Loucy (cell line): ENCODE measurements at regions not wholly inside any gene's neighbourhood (a gene's known extent, or its start where the extent isn't known, plus 50 kb on each side); places are given as distances from the start of the nearest gene placed in this dataset.

Experiments
- H2AFZ ChIP-seq: fragments of 200-600 bp; sonication (generic); 2 replicates; pipeline ENCODE4 v1.6.0; 2016; ENCODE audit warnings: antibody characterized with exemption, mild to moderate bottlenecking, low read length, moderate library complexity
- H3F3A ChIP-seq: fragments of 200-600 bp; 2 replicates; pipeline ENCODE4 v1.6.0; 2016; ENCODE audit warnings: antibody characterized with exemption, low read depth, mild to moderate bottlenecking
- H3K27me3 ChIP-seq: fragments of 200-600 bp; sonication (generic); 2 replicates; pipeline ENCODE4 v1.6.1; 2014; ENCODE audit warnings: low read length, mild to moderate bottlenecking; ENCODE audit not compliant: insufficient read depth, poor library complexity, severe bottlenecking
- H3K36me3 ChIP-seq: fragments of 200-600 bp; sonication (generic); 2 replicates; pipeline ENCODE4 v1.6.1; 2016; ENCODE audit warnings: low read length; ENCODE audit not compliant: insufficient read depth
- H3K4me1 ChIP-seq: fragments of 200-600 bp; sonication (generic); 2 replicates; pipeline ENCODE4 v1.5.1; 2014; ENCODE audit warnings: low read length, mild to moderate bottlenecking; ENCODE audit not compliant: insufficient read depth, poor library complexity, severe bottlenecking
- H3K4me2 ChIP-seq: fragments of 200-600 bp; sonication (generic); 2 replicates; pipeline ENCODE4 v1.6.0; 2014; ENCODE audit warnings: antibody characterized with exemption, low read length, low read depth, mild to moderate bottlenecking; ENCODE audit not compliant: poor library complexity, severe bottlenecking
- H3K4me3 ChIP-seq: fragments of 200-600 bp; sonication (generic); 2 replicates; pipeline ENCODE4 v1.5.1; 2014; ENCODE audit warnings: low read length, mild to moderate bottlenecking, mixed read lengths; ENCODE audit not compliant: poor library complexity, severe bottlenecking
- H3K79me2 ChIP-seq: fragments of 200-600 bp; sonication (generic); 2 replicates; pipeline ENCODE4 v1.6.1; 2014; ENCODE audit warnings: low read length; ENCODE audit not compliant: insufficient read depth
- H3K9ac ChIP-seq: fragments of 200-600 bp; sonication (generic); 2 replicates; pipeline ENCODE4 v1.6.0; 2014; ENCODE audit warnings: mild to moderate bottlenecking, low read depth, low read length, moderate library complexity; ENCODE audit not compliant: poor library complexity, severe bottlenecking
- H3K9me2 ChIP-seq: fragments of 200-600 bp; sonication (generic); replicated peaks from 2 replicates; pipeline ENCODE4 v1.6.1; 2016; ENCODE audit warnings: low read depth, low read length, mixed read lengths
- H3K9me3 ChIP-seq: fragments of 200-600 bp; sonication (generic); 2 replicates; pipeline ENCODE4 v1.6.1; 2014; ENCODE audit warnings: mild to moderate bottlenecking, antibody characterized with exemption, low read length, low read depth; ENCODE audit not compliant: insufficient read depth
- H4K20me1 ChIP-seq: fragments of 200-600 bp; sonication (generic); 2 replicates; pipeline ENCODE4 v1.6.0; 2014; ENCODE audit warnings: antibody characterized with exemption, low read length, mild to moderate bottlenecking; ENCODE audit not compliant: insufficient read depth, poor library complexity, severe bottlenecking
- CTCF ChIP-seq: fragments of 200-600 bp; sonication (generic); conservative IDR thresholded peaks from 2 replicates; pipeline ENCODE4 v1.5.1; 2014; ENCODE audit warnings: mild to moderate bottlenecking, antibody characterized with exemption, low read length
- EZH2phosphoT487 ChIP-seq: fragments of 200-600 bp; IDR thresholded peaks from 2 replicates; pipeline ENCODE4 v1.6.1; 2018; ENCODE audit warnings: antibody characterized with exemption, mild to moderate bottlenecking, moderate library complexity, borderline replicate concordance

GRCh38 chr16:86702824-86703588 lies 124.7 kb downstream of the FOXL1 start:
- H2AFZ ChIP-seq: no peak overlapping the region
- H4K20me1 ChIP-seq: no peaks in the 10 kb centered on the region
- no peak for TF ChIP-seq CTCF
- no peak for TF ChIP-seq EZH2phosphoT487
- no peaks in the 10 kb centered on the region for H3K36me3 ChIP-seq
- H3F3A ChIP-seq: no peaks in the 10 kb centered on the region
- H3K9me3 ChIP-seq: no peaks in the 10 kb centered on the region
- no peak overlapping the region for H3K4me3 ChIP-seq
- no peaks in the 10 kb centered on the region for H3K27me3 ChIP-seq
- no peak overlapping the region for H3K9ac ChIP-seq
- no peaks in the 10 kb centered on the region for H3K4me1 ChIP-seq
- H3K9me2 ChIP-seq: no peaks in the 10 kb centered on the region
- no peaks in the 10 kb centered on the region for H3K79me2 ChIP-seq
- H3K4me2 ChIP-seq: no peak overlapping the region

GRCh38 chr16:86704516-86704915 lies 126.2 kb downstream of the FOXL1 start:
- Histone ChIP-seq H3K4me1 (no peaks in the 10 kb centered on the region), H3K9ac (no peak overlapping the region), H3K9me3 (no peaks in the 10 kb centered on the region), H3F3A (no peaks in the 10 kb centered on the region), H3K27me3 (no peaks in the 10 kb centered on the region), H3K36me3 (no peaks in the 10 kb centered on the region), H3K4me2 (no peak overlapping the region), H2AFZ (no peak overlapping the region), H4K20me1 (no peaks in the 10 kb centered on the region), H3K79me2 (no peaks in the 10 kb centered on the region), H3K9me2 (no peaks in the 10 kb centered on the region), H3K4me3 (no peak overlapping the region)
- TF ChIP-seq EZH2phosphoT487: no peak
- no peak for TF ChIP-seq CTCF

GRCh38 chr16:86706726-86707125 lies 128.4 kb downstream of the FOXL1 start:
- no peak for TF ChIP-seq CTCF
- no peak for TF ChIP-seq EZH2phosphoT487
- no peak overlapping the region for H2AFZ ChIP-seq
- no peaks in the 10 kb centered on the region for H3K27me3 ChIP-seq

More at GRCh38 chr16:86706726-86707125, 128.4 kb downstream of the FOXL1 start:
- Histone ChIP-seq H3K9me3 (no peaks in the 10 kb centered on the region), H3K9me2 (no peaks in the 10 kb centered on the region), H3K79me2 (no peaks in the 10 kb centered on the region), H3K4me3 (no peak overlapping the region), H3K36me3 (no peaks in the 10 kb centered on the region), H3K9ac (no peak overlapping the region), H4K20me1 (no peaks in the 10 kb centered on the region), H3K4me2 (no peak overlapping the region), H3F3A (no peaks in the 10 kb centered on the region), H3K4me1 (no peaks in the 10 kb centered on the region)
